Esophagus (tissue), 2 donors: ENCODE measurements at regions not wholly inside any gene's neighbourhood (a gene's known extent, or its start where the extent isn't known, plus 50 kb on each side); places are given as distances from the start of the nearest gene placed in this dataset.
"Not testable (repeated sequence)": the region's sequence is repeated elsewhere in the genome, so short reads cannot be mapped to it uniquely, and the experiment has no call there.

Source experiments
- H3K27ac ChIP-seq, 2 donors: one replicate each; pipeline ENCODE4 v1.5.1; 2013; ENCODE audit warnings: low read depth in 2 of 2, mild to moderate bottlenecking in 2 of 2, inconsistent platforms in 1 of 2, low read length in 1 of 2, moderate library complexity in 1 of 2
- H3K27me3 ChIP-seq, 2 donors: one replicate each; pipeline ENCODE4 v1.6.1; 2013; ENCODE audit warnings: low read length in 2 of 2, control low read depth in 1 of 2, mild to moderate bottlenecking in 1 of 2; ENCODE audit not compliant: insufficient read depth in 2 of 2, control insufficient read depth in 1 of 2
- H3K36me3 ChIP-seq, 2 donors: one replicate each; pipeline ENCODE4 v1.6.1; 2013; ENCODE audit warnings: low read length in 1 of 2; ENCODE audit not compliant: control insufficient read depth in 2 of 2, insufficient read depth in 2 of 2
- H3K4me1 ChIP-seq, 2 donors: one replicate each; pipeline ENCODE4 v1.6.1; 2013; ENCODE audit warnings: low read length in 1 of 2; ENCODE audit not compliant: control insufficient read depth in 2 of 2, insufficient read depth in 2 of 2
- H3K4me3 ChIP-seq, 2 donors: one replicate each; pipeline ENCODE4 v1.5.1; 2013; ENCODE audit warnings: low read length in 2 of 2, mild to moderate bottlenecking in 2 of 2, low read depth in 1 of 2, moderate library complexity in 1 of 2
- H3K9me3 ChIP-seq, 2 donors: one replicate each; pipeline ENCODE4 v1.6.1; 2013; ENCODE audit warnings: mild to moderate bottlenecking in 2 of 2, low read depth in 1 of 2, low read length in 1 of 2, moderate library complexity in 1 of 2; ENCODE audit not compliant: control insufficient read depth in 2 of 2, insufficient read depth in 1 of 2
- WGBS, 2 donors: extraction: QIAGEN DNeasy Blood & Tissue Kit; methylation state at CpG; one replicate each; pipeline ENCODE4 v1.1.7; 2013; 5-methylcytosine and 5-hydroxymethylcytosine counted together
- donor health status: healthy with polysubstance abuse.
- donor health status: Bipolar disorder and iron deficiency.

- 62 to 64% methylated on average over 2 of the region's 2 CpGs for WGBS, 2 donors
- Histone ChIP-seq H3K4me1 (no peaks in the 10 kb centered on the region), H3K27ac (no peak overlapping the region), H3K27me3 (no peaks in the 10 kb centered on the region), H3K9me3 (no peaks in the 10 kb centered on the region), H3K36me3 (no peaks in the 10 kb centered on the region), H3K4me3 (no peak overlapping the region)
Measured at GRCh38 chr7:91465595-91466061, 201.4 kb downstream of the FZD1 start.

- no peaks in the 10 kb centered on the region for H3K27me3 ChIP-seq
- no peaks in the 10 kb centered on the region for H3K9me3 ChIP-seq
- no peak overlapping the region for H3K4me3 ChIP-seq
- H3K4me1 ChIP-seq = no peaks in the 10 kb centered on the region
- no peaks in the 10 kb centered on the region for H3K36me3 ChIP-seq
- H3K27ac ChIP-seq = no peak overlapping the region
Measured at GRCh38 chr7:91468256-91468655, 204.0 kb downstream of the FZD1 start.

GRCh38 chr7:91473619-91474018 is 209.4 kb downstream of the FZD1 start:
- Histone ChIP-seq H3K4me3 (no peak overlapping the region), H3K27me3 (no peaks in the 10 kb centered on the region), H3K27ac (no peak overlapping the region), H3K9me3 (no peaks in the 10 kb centered on the region), H3K36me3 (no peaks in the 10 kb centered on the region), H3K4me1 (no peaks in the 10 kb centered on the region)
- 27 to 34% methylated on average over 1 of the region's 1 CpG for WGBS, 2 donors

GRCh38 chr7:91474074-91474473 is 209.8 kb downstream of the FZD1 start:
- Histone ChIP-seq H3K4me1 (no peaks in the 10 kb centered on the region), H3K27me3 (no peaks in the 10 kb centered on the region), H3K27ac (no peak overlapping the region), H3K9me3 (no peaks in the 10 kb centered on the region), H3K4me3 (no peak overlapping the region), H3K36me3 (no peaks in the 10 kb centered on the region)
- WGBS, 2 donors = 77 to 93% methylated on average over 1 of the region's 1 CpG

- not testable (repeated sequence) for H3K4me1 ChIP-seq, H3K27me3 ChIP-seq, H3K9me3 ChIP-seq, H3K36me3 ChIP-seq, H3K4me3 ChIP-seq, H3K27ac ChIP-seq
- WGBS, 2 donors = 85 to 87% methylated on average over 5 of the region's 5 CpGs
Measured at GRCh38 chr7:91480470-91480869, 216.2 kb downstream of the FZD1 start.

GRCh38 chr7:91491868-91492267 is 227.6 kb downstream of the FZD1 start:
- Histone ChIP-seq H3K27ac (no peak overlapping the region), H3K27me3 (no peaks in the 10 kb centered on the region), H3K4me3 (no peak overlapping the region), H3K4me1 (no peaks in the 10 kb centered on the region), H3K9me3 (no peaks in the 10 kb centered on the region), H3K36me3 (no peaks in the 10 kb centered on the region)

GRCh38 chr7:91492317-91492716 is 228.1 kb downstream of the FZD1 start:
- 93 to 95% methylated on average over 2 of the region's 2 CpGs for WGBS, 2 donors
- Histone ChIP-seq H3K27ac (no peak overlapping the region), H3K9me3 (no peaks in the 10 kb centered on the region)

GRCh38 chr7:91492773-91493172 is 228.5 kb downstream of the FZD1 start:
- 78 to 83% methylated on average over 3 of the region's 3 CpGs for WGBS, 2 donors
- no peak overlapping the region for H3K4me3 ChIP-seq
- no peaks in the 10 kb centered on the region for H3K36me3 ChIP-seq
- H3K27ac ChIP-seq = no peak overlapping the region
- no peaks in the 10 kb centered on the region for H3K9me3 ChIP-seq
- H3K27me3 ChIP-seq = no peaks in the 10 kb centered on the region
- H3K4me1 ChIP-seq = no peaks in the 10 kb centered on the region

More at GRCh38 chr7:91492317-91492716, 228.1 kb downstream of the FZD1 start:
- Histone ChIP-seq H3K4me3 (no peak overlapping the region), H3K36me3 (no peaks in the 10 kb centered on the region), H3K4me1 (no peaks in the 10 kb centered on the region), H3K27me3 (no peaks in the 10 kb centered on the region)

GRCh38 chr7:91494450-91494849 is 230.2 kb downstream of the FZD1 start:
- Histone ChIP-seq H3K9me3 (no peaks in the 10 kb centered on the region), H3K27ac (no peak overlapping the region), H3K4me1 (no peaks in the 10 kb centered on the region), H3K4me3 (no peak overlapping the region), H3K36me3 (no peaks in the 10 kb centered on the region), H3K27me3 (no peaks in the 10 kb centered on the region)
- 78 to 85% methylated on average over 1 of the region's 1 CpG for WGBS, 2 donors

GRCh38 chr7:91496251-91496820 is 232.1 kb downstream of the FZD1 start:
- H3K36me3 ChIP-seq = no peaks in the 10 kb centered on the region
- H3K4me1 ChIP-seq = no peaks in the 10 kb centered on the region
- H3K27me3 ChIP-seq = no peaks in the 10 kb centered on the region
- H3K4me3 ChIP-seq = no peak overlapping the region
- no peak overlapping the region for H3K27ac ChIP-seq
- WGBS, 2 donors = 40 to 63% methylated on average over 1 of the region's 1 CpG
- no peaks in the 10 kb centered on the region for H3K9me3 ChIP-seq
